GM23338 (cell line): ENCODE measurements at regions not wholly inside any gene's neighbourhood (a gene's known extent, or its start where the extent isn't known, plus 50 kb on each side); places are given as distances from the start of the nearest gene placed in this dataset.

Experiments
- ATAC-seq: fragments of 200-7000 bp; cut with Tn5 transposase; 3 replicates; pipeline ENCODE4 v1.9.1; 2020
- DNase-seq: peaks from one replicate; pipeline ENCODE4 v3.0.0-alpha.2; 2015; ENCODE audit warnings: low spot score
- H2AFZ ChIP-seq: fragments of 200-600 bp; sonication (generic); 2 replicates; pipeline ENCODE4 v1.8.0; 2016; ENCODE audit warnings: antibody characterized with exemption, mild to moderate bottlenecking, moderate library complexity
- H3F3A ChIP-seq: fragments of 200-600 bp; sonication (generic); replicated peaks from 2 replicates; pipeline ENCODE4 v1.8.0; 2017; ENCODE audit warnings: antibody characterized with exemption, mixed run types, low read depth
- H3K27ac ChIP-seq: fragments of 200-600 bp; sonication (generic); 2 replicates; pipeline ENCODE4 v1.6.1; 2016; ENCODE audit warnings: low read depth
- H3K27me3 ChIP-seq: fragments of 200-600 bp; sonication (generic); 2 replicates; pipeline ENCODE4 v1.8.0; 2016; ENCODE audit warnings: mild to moderate bottlenecking, mixed run types, moderate library complexity; ENCODE audit not compliant: insufficient read depth
- H3K36me3 ChIP-seq: fragments of 200-600 bp; sonication (generic); 2 replicates; pipeline ENCODE4 v1.8.0; 2016; ENCODE audit warnings: mild to moderate bottlenecking; ENCODE audit not compliant: insufficient read depth
- H3K4me1 ChIP-seq: fragments of 200-600 bp; sonication (generic); 2 replicates; pipeline ENCODE4 v1.8.0; 2016; ENCODE audit warnings: mild to moderate bottlenecking, moderate library complexity; ENCODE audit not compliant: insufficient read depth
- H3K4me2 ChIP-seq: fragments of 200-600 bp; sonication (generic); 2 replicates; pipeline ENCODE4 v1.7.1; 2017; ENCODE audit warnings: mixed run types
- H3K4me3 ChIP-seq: fragments of 200-600 bp; sonication (generic); 2 replicates; pipeline ENCODE4 v1.6.1; 2016; ENCODE audit warnings: mixed run types
- H3K79me2 ChIP-seq: fragments of 200-600 bp; sonication (generic); replicated peaks from 2 replicates; pipeline ENCODE4 v1.8.0; 2017; ENCODE audit warnings: mild to moderate bottlenecking; ENCODE audit not compliant: insufficient read depth
- H3K9me2 ChIP-seq: fragments of 200-600 bp; sonication (generic); 2 replicates; pipeline ENCODE4 v1.8.0; 2017; ENCODE audit not compliant: insufficient read depth
- H4K20me1 ChIP-seq: fragments of 200-600 bp; sonication (generic); replicated peaks from 2 replicates; pipeline ENCODE4 v1.8.0; 2017; ENCODE audit warnings: mild to moderate bottlenecking; ENCODE audit not compliant: insufficient read depth
- H3K27ac Mint-ChIP-seq: 2 replicates; pipeline ENCODE4 v1.8.0; 2020; ENCODE audit warnings: inconsistent platforms, mild to moderate bottlenecking, moderate library complexity, mixed read lengths
- H3K27me3 Mint-ChIP-seq: 3 replicates; pipeline ENCODE4 v1.8.0; 2022; ENCODE audit warnings: low read depth, mild to moderate bottlenecking, moderate library complexity, mixed read lengths, inconsistent platforms; ENCODE audit not compliant: insufficient read depth, poor library complexity
- H3K36me3 Mint-ChIP-seq: 3 replicates; pipeline ENCODE4 v1.8.0; 2021; ENCODE audit warnings: low read depth, mild to moderate bottlenecking, inconsistent platforms, moderate library complexity, mixed read lengths
- H3K4me1 Mint-ChIP-seq: 3 replicates; pipeline ENCODE4 v1.8.0; 2020; ENCODE audit warnings: mild to moderate bottlenecking, inconsistent platforms, mixed read lengths
- H3K4me3 Mint-ChIP-seq: 3 replicates; pipeline ENCODE4 v1.8.0; 2021; ENCODE audit warnings: moderate library complexity, mild to moderate bottlenecking, inconsistent platforms, mixed read lengths
- H3K9me3 Mint-ChIP-seq: 3 replicates; pipeline ENCODE4 v1.8.0; 2020; ENCODE audit warnings: moderate library complexity, mild to moderate bottlenecking, inconsistent platforms, mixed read lengths
- CREB1 ChIP-seq: fragments of 250-450 bp; sonication (Bioruptor Pico); IDR thresholded peaks from 2 replicates; pipeline ENCODE4 v1.5.0; 2020; ENCODE audit warnings: low read depth, mild to moderate bottlenecking, moderate library complexity
- CTCF ChIP-seq, 2 experiments: fragments of 200-600 bp in 1 of 2; sonication (generic) in 1 of 2; conservative IDR thresholded peaks; 2 replicates each; pipeline versions ENCODE4 v1.5.1 to v1.6.1; 2016 to 2017; ENCODE audit warnings: antibody characterized with exemption in 2 of 2, low read depth in 2 of 2, mild to moderate bottlenecking in 2 of 2, moderate library complexity in 1 of 2
- EZH2 ChIP-seq: fragments of 200-600 bp; sonication (generic); IDR thresholded peaks from one replicate; pipeline ENCODE4 v1.8.0; 2017; ENCODE audit warnings: antibody characterized with exemption, mild to moderate bottlenecking, low read depth; ENCODE audit not compliant: unreplicated experiment
- EZH2phosphoT487 ChIP-seq: fragments of 200-600 bp; sonication (generic); IDR thresholded peaks from one replicate; pipeline ENCODE4 v1.8.1; 2018; ENCODE audit warnings: antibody characterized with exemption; ENCODE audit not compliant: unreplicated experiment
- JUNB ChIP-seq: IDR thresholded peaks from one replicate; pipeline ENCODE4 v1.6.1; 2016; ENCODE audit warnings: antibody characterized with exemption; ENCODE audit not compliant: unreplicated experiment
- NANOG ChIP-seq: IDR thresholded peaks from 2 replicates; pipeline ENCODE4 v1.6.1; 2016; ENCODE audit warnings: antibody characterized with exemption, borderline replicate concordance
- POLR2AphosphoS5 ChIP-seq: IDR thresholded peaks from 2 replicates; pipeline ENCODE4 v1.6.1; 2016; ENCODE audit warnings: antibody characterized with exemption, low read depth
- STAT1 ChIP-seq: IDR thresholded peaks from one replicate; pipeline ENCODE4 v1.6.1; 2016; ENCODE audit warnings: antibody characterized with exemption; ENCODE audit not compliant: unreplicated experiment
- ZNF114 ChIP-seq: fragments of 250-450 bp; sonication (Bioruptor Pico); IDR thresholded peaks from 2 replicates; pipeline ENCODE4 v1.5.0; 2020; ENCODE audit warnings: mild to moderate bottlenecking, moderate library complexity
- ZNF331 ChIP-seq: fragments of 250-450 bp; sonication (Bioruptor Pico); IDR thresholded peaks from 2 replicates; pipeline ENCODE4 v1.5.0; 2020; ENCODE audit warnings: low read depth, mild to moderate bottlenecking, moderate library complexity
- TF ChIP-seq, protein P1 (sequence below): IDR thresholded peaks from one replicate; pipeline ENCODE4 v1.6.1; 2018; ENCODE audit warnings: antibody characterized with exemption; ENCODE audit not compliant: unreplicated experiment
- TF ChIP-seq, protein P2 (sequence below): IDR thresholded peaks from 2 replicates; pipeline ENCODE4 v1.6.1; 2016; ENCODE audit warnings: antibody characterized with exemption
- TF ChIP-seq, protein P3 (sequence below): fragments of 250-450 bp; sonication (Bioruptor Pico); IDR thresholded peaks from 2 replicates; pipeline ENCODE4 v1.5.0; 2020; ENCODE audit warnings: mild to moderate bottlenecking, moderate library complexity

- Histone ChIP-seq H3K4me1 (0 out of 2 replicates have a peak, but pooled peaks cover 3% of the 10 kb centered on the region), H3K4me3 (no peak overlapping the region), H3K36me3 (no peaks in the 10 kb centered on the region), H3K4me2 (no peak overlapping the region), H3K79me2 (no peaks in the 10 kb centered on the region), H3F3A (no peaks in the 10 kb centered on the region), H3K27me3 (no peaks in the 10 kb centered on the region), H3K9me2 (peaks cover 7% of the 10 kb centered on the region), H4K20me1 (no peaks in the 10 kb centered on the region), H3K27ac (no peak overlapping the region), H2AFZ (no peak overlapping the region)
- Mint-ChIP-seq H3K4me1 (no peaks in the 10 kb centered on the region), H3K27me3 (no peaks in the 10 kb centered on the region), H3K36me3 (no peaks in the 10 kb centered on the region), H3K9me3 (0 out of 3 replicates have a peak, but pooled peaks cover 4% of the 10 kb centered on the region), H3K4me3 (no peak overlapping the region), H3K27ac (no peak overlapping the region)
- TF ChIP-seq EZH2phosphoT487 (no peak), POLR2AphosphoS5 (no peak), EZH2 (no peak), NANOG (no peak), CREB1 (CRISPR knock-in tag) (no peak), ZNF331 (CRISPR knock-in tag) (no peak), STAT1 (no peak), ZNF114 (CRISPR knock-in tag) (no peak), CTCF (conservative IDR thresholded peaks at IDR 0.05; ENCODE audit: low read depth in 2 of 2) (no peak), JUNB (no peak)
- TF ChIP-seq, protein P1, sequence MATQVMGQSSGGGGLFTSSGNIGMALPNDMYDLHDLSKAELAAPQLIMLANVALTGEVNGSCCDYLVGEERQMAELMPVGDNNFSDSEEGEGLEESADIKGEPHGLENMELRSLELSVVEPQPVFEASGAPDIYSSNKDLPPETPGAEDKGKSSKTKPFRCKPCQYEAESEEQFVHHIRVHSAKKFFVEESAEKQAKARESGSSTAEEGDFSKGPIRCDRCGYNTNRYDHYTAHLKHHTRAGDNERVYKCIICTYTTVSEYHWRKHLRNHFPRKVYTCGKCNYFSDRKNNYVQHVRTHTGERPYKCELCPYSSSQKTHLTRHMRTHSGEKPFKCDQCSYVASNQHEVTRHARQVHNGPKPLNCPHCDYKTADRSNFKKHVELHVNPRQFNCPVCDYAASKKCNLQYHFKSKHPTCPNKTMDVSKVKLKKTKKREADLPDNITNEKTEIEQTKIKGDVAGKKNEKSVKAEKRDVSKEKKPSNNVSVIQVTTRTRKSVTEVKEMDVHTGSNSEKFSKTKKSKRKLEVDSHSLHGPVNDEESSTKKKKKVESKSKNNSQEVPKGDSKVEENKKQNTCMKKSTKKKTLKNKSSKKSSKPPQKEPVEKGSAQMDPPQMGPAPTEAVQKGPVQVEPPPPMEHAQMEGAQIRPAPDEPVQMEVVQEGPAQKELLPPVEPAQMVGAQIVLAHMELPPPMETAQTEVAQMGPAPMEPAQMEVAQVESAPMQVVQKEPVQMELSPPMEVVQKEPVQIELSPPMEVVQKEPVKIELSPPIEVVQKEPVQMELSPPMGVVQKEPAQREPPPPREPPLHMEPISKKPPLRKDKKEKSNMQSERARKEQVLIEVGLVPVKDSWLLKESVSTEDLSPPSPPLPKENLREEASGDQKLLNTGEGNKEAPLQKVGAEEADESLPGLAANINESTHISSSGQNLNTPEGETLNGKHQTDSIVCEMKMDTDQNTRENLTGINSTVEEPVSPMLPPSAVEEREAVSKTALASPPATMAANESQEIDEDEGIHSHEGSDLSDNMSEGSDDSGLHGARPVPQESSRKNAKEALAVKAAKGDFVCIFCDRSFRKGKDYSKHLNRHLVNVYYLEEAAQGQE: no peak
- TF ChIP-seq, protein P2, sequence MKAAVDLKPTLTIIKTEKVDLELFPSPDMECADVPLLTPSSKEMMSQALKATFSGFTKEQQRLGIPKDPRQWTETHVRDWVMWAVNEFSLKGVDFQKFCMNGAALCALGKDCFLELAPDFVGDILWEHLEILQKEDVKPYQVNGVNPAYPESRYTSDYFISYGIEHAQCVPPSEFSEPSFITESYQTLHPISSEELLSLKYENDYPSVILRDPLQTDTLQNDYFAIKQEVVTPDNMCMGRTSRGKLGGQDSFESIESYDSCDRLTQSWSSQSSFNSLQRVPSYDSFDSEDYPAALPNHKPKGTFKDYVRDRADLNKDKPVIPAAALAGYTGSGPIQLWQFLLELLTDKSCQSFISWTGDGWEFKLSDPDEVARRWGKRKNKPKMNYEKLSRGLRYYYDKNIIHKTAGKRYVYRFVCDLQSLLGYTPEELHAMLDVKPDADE: no peak
- TF ChIP-seq, protein P3, sequence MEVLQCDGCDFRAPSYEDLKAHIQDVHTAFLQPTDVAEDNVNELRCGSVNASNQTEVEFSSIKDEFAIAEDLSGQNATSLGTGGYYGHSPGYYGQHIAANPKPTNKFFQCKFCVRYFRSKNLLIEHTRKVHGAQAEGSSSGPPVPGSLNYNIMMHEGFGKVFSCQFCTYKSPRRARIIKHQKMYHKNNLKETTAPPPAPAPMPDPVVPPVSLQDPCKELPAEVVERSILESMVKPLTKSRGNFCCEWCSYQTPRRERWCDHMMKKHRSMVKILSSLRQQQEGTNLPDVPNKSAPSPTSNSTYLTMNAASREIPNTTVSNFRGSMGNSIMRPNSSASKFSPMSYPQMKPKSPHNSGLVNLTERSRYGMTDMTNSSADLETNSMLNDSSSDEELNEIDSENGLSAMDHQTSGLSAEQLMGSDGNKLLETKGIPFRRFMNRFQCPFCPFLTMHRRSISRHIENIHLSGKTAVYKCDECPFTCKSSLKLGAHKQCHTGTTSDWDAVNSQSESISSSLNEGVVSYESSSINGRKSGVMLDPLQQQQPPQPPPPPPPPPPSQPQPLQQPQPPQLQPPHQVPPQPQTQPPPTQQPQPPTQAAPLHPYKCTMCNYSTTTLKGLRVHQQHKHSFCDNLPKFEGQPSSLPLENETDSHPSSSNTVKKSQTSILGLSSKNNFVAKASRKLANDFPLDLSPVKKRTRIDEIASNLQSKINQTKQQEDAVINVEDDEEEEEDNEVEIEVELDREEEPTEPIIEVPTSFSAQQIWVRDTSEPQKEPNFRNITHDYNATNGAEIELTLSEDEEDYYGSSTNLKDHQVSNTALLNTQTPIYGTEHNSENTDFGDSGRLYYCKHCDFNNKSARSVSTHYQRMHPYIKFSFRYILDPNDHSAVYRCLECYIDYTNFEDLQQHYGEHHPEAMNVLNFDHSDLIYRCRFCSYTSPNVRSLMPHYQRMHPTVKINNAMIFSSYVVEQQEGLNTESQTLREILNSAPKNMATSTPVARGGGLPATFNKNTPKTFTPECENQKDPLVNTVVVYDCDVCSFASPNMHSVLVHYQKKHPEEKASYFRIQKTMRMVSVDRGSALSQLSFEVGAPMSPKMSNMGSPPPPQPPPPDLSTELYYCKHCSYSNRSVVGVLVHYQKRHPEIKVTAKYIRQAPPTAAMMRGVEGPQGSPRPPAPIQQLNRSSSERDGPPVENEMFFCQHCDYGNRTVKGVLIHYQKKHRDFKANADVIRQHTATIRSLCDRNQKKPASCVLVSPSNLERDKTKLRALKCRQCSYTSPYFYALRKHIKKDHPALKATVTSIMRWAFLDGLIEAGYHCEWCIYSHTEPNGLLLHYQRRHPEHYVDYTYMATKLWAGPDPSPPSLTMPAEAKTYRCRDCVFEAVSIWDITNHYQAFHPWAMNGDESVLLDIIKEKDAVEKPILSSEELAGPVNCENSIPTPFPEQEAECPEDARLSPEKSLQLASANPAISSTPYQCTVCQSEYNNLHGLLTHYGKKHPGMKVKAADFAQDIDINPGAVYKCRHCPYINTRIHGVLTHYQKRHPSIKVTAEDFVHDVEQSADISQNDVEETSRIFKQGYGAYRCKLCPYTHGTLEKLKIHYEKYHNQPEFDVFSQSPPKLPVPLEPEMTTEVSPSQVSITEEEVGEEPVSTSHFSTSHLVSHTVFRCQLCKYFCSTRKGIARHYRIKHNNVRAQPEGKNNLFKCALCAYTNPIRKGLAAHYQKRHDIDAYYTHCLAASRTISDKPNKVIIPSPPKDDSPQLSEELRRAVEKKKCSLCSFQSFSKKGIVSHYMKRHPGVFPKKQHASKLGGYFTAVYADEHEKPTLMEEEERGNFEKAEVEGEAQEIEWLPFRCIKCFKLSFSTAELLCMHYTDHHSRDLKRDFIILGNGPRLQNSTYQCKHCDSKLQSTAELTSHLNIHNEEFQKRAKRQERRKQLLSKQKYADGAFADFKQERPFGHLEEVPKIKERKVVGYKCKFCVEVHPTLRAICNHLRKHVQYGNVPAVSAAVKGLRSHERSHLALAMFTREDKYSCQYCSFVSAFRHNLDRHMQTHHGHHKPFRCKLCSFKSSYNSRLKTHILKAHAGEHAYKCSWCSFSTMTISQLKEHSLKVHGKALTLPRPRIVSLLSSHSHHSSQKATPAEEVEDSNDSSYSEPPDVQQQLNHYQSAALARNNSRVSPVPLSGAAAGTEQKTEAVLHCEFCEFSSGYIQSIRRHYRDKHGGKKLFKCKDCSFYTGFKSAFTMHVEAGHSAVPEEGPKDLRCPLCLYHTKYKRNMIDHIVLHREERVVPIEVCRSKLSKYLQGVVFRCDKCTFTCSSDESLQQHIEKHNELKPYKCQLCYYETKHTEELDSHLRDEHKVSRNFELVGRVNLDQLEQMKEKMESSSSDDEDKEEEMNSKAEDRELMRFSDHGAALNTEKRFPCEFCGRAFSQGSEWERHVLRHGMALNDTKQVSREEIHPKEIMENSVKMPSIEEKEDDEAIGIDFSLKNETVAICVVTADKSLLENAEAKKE (CRISPR knock-in tag): no peak
- no peak for ATAC-seq
- no peak for DNase-seq
Measured at GRCh38 chr13:53182724-53183123, 154.1 kb downstream of the OLFM4 start.
